22Rv1 (cell line): ENCODE measurements at regions not wholly inside any gene's neighbourhood (a gene's known extent, or its start where the extent isn't known, plus 50 kb on each side); places are given as distances from the start of the nearest gene placed in this dataset.

Source experiments
- H3K27ac ChIP-seq: fragments of 450-650 bp; 2 replicates; pipeline ENCODE4 v1.5.1; 2017
- ZFX ChIP-seq: fragments of 450-650 bp; IDR thresholded peaks from 2 replicates; pipeline ENCODE4 v1.6.1; 2017; ENCODE audit warnings: antibody characterized with exemption, borderline replicate concordance
- TF ChIP-seq, protein P1 (sequence below): fragments of 450-650 bp; IDR thresholded peaks from 2 replicates; pipeline ENCODE4 v1.5.1; 2017; ENCODE audit warnings: mild to moderate bottlenecking

DNA sequence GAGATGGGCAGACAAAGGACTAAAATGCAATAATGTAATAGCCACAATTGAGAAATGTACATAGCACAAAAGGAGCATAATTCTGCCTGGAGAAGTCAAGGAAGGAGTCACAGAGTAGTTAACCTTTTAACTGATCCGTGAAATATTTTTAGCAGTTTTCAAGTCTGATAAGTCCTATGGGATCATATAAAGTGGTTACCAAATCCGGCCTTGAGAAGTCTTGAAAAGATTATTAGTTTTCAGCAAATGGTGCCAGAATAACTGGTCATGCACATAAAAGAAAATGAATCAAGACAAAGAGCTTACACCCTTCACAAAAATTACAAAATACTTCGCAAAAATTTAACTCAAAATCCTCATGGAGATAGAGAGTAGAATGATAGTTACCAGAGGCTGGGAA, 788.7 kb upstream of the AMOT start:
- H3K27ac ChIP-seq = no peak overlapping the region
- no peak for TF ChIP-seq ZFX
- TF ChIP-seq, protein P1, sequence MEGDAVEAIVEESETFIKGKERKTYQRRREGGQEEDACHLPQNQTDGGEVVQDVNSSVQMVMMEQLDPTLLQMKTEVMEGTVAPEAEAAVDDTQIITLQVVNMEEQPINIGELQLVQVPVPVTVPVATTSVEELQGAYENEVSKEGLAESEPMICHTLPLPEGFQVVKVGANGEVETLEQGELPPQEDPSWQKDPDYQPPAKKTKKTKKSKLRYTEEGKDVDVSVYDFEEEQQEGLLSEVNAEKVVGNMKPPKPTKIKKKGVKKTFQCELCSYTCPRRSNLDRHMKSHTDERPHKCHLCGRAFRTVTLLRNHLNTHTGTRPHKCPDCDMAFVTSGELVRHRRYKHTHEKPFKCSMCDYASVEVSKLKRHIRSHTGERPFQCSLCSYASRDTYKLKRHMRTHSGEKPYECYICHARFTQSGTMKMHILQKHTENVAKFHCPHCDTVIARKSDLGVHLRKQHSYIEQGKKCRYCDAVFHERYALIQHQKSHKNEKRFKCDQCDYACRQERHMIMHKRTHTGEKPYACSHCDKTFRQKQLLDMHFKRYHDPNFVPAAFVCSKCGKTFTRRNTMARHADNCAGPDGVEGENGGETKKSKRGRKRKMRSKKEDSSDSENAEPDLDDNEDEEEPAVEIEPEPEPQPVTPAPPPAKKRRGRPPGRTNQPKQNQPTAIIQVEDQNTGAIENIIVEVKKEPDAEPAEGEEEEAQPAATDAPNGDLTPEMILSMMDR = no peak

DNA sequence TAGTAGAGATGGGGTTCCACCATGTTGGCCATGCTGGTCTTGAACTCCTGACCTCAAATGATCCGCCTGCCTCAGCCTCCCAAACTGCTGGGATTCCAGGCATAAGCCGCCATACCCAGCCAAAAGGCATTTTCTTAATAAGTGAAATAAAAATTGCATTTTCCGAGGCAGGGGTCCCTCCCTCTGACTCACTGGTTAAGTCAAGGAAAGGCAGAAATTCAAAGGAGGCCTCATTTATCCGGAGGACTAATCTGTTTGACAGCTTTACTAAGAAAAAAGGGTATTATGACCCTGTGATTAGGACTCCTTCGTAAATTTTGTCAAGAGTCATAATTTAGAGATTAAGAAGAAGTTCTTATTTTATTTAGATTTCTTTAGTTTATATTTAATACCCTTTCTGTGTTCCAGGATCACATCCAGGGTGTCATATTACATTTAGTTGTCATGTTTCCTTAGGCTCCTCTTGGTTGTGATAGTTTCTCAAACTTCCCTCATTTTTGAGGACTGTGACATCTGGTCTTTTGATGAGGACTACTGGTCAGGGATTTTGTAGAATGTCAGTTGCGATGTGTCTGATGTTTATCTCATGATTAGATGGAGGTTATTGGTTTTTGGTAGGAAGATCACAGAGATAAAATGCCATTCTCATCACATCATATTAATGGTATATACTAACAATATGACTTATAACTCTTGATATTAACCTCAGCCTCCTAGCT, 753.7 kb upstream of the AMOT start:
- no peak overlapping the region for H3K27ac ChIP-seq
- TF ChIP-seq ZFX = no peak
- TF ChIP-seq, protein P1 = no peak

DNA sequence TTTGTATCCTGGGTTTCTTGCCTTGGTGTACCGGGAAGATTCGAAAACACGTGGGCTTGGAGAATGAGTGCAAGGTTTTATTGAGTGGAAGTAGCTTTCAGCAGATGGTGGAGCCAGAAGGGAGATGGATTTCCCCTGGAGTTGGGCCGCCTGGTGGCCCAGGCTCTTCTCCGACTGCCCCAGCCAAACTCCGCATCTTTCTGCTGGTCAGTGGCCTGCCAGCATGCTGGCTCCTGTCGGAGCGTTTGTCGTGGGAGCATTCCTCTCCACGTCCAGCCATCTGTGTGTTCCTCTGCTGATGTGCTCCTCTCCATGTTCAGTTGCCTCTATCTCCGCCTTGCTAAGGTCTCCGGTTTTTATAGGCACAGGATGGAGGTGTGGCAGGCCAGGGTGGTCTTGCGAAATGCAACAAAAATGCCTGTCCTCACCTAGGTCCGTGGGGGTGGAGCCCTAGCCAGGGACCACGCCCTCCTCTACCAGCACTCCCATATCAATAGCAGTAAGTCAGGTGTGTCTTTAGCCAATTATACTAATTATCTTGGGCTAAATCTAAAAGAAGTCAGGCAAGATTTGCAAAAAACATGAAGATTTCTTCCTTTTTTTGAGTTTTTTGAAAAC, 745.8 kb upstream of the AMOT start:
- no peak overlapping the region for H3K27ac ChIP-seq
- TF ChIP-seq ZFX = no peak
- TF ChIP-seq, protein P1 = no peak

DNA sequence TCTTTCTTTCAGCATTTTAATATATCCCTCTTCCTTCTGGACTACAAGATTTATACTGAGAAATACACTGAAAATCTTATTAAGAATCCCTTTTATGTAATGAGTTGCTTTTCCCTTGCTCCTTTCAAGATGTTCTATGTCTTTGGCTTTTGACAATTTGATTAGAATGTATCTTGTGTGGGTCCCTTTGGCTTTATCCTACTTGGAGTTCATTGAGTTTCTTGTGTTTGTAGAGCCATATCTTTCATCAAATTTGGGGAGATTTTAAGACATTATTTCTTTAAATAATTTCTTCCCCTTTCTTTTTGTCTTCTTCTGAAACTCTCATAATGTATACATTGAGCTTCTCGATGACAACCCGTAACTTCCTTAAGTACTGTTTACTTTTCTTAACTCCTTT, 739.9 kb upstream of the AMOT start:
- H3K27ac ChIP-seq = no peak overlapping the region
- TF ChIP-seq, protein P1 = no peak
- TF ChIP-seq ZFX = no peak

DNA sequence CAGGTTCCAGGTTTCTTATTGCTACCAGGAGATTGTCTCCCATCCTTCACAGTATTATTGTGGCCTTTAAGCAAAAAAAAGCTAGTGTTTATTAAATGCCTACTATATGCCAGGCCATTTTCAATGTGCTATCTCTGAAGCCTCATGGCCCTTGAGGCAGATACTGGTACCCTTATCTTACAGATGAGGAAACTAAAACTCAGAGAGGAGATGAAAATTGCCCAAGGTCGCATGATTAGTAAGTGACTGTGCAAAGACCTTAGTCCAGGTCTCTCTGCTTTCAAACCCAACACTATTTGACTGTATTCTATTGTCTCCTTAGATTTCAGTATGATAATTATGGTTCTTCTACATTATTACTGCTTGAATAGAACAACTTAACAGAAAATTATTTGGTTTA, 717.9 kb upstream of the AMOT start:
- TF ChIP-seq, protein P1 = no peak
- TF ChIP-seq ZFX = no peak
- no peak overlapping the region for H3K27ac ChIP-seq

DNA sequence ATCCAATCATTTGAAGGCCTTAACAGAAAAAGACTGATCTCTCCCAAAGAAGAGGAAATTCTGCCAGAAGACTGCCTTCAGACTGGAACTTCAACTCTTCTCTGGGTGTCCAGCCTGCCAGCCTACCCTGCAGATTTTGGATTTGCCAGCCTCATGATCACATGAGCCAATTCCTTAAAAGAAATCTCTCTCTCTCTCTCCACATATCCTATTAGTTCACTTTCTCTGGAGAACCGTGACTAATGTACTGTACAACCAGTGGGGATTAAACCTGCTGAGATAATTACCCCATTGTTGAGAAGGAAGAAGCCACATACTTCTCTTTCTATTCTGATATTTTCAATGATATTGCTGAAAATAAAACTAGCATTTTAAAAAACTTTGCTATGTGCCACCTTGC, 711.3 kb upstream of the AMOT start:
- TF ChIP-seq, protein P1 = no peak
- TF ChIP-seq ZFX = no peak
- H3K27ac ChIP-seq = no peak overlapping the region

DNA sequence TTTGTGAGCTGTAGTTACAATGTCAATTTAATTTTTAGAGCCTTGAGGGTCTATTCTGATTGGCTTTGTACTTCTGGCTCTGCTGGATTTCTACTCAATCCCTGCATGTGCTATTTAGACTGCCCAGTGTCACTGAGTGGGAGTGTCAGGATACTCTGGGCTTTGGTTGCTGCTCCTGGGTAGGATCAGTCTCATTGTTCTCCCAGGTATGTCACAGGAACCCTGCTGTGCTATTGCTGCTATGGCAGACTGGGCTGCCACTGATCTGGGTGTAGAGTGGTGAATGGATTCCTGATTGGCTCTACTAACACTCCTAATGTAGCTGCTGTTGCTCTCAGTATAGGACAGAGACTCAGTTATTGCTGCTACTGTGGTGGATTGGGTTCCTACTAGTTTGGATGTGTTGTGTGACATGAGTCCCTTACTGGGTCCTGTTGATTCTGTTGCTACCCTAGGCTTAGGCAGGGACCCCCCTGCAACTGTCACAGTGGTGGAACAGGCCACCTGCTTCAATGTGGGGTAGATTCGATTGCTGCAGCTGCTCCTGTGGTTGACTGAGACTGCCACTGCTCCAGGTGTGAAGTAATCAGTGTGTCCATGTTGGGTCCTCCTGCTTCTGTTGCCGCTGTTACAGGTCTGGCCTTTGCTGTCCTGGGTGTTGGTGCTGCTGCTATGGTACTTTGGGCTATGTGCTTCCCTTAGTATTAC, 707.8 kb upstream of the AMOT start:
- TF ChIP-seq, protein P1 = no peak
- TF ChIP-seq ZFX = no peak
- no peak overlapping the region for H3K27ac ChIP-seq
